H7 (cell line): ENCODE measurements at regions not wholly inside any gene's neighbourhood (a gene's known extent, or its start where the extent isn't known, plus 50 kb on each side); places are given as distances from the start of the nearest gene placed in this dataset.

Experiments used
- DNase-seq: peaks from one replicate; pipeline ENCODE4 v3.0.0; 2012
- H3K27me3 ChIP-seq: 2 replicates; pipeline ENCODE4 v1.6.0; 2011; ENCODE audit warnings: mild to moderate bottlenecking, low read length; ENCODE audit not compliant: control insufficient read depth, insufficient read depth
- H3K36me3 ChIP-seq: replicated peaks from 2 replicates; pipeline ENCODE4 v1.5.1; 2011; ENCODE audit warnings: low read length; ENCODE audit not compliant: control insufficient read depth, insufficient read depth
- H3K4me3 ChIP-seq: 2 replicates; pipeline ENCODE4 v1.5.1; 2011; ENCODE audit warnings: low read depth, mild to moderate bottlenecking, control low read depth, low read length, moderate library complexity; ENCODE audit not compliant: insufficient read depth

DNA sequence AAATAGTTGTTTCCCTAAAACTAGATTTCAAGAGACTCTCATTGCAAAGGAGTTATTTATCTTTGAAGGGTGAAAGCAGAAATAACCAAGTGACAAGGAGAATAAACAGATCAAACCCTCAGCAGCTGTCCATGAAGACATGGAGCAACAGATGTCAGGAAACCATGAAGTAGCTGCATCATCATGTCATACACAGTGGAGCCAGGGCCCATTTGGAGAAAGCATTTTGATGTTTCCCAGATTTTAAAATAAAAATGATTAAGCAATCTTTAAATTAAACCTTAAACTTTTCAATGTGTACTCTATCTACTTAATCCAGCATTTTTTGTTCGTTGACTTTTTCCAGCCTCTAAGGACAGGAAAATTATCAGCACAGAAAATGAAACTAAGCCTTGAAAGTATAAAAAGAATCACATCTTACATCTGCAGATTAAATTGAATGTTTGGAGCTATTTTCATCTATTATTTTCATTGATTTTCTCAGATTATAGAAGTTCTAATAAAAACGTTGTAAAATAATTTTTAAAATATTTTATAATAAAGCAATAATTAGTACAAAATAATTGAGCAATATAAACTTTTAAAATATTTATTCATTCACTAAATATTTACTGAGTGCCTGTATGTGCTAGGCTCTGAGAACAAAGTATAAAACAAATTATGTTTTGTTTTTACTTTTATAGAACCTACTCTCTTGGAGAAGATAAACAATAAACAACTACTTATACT is 860.1 kb downstream of the BCL11A start:
- H3K4me3 ChIP-seq: no peak overlapping the region
- no peaks in the 10 kb centered on the region for H3K36me3 ChIP-seq
- H3K27me3 ChIP-seq: no peaks in the 10 kb centered on the region
- DNase-seq: no peak

DNA sequence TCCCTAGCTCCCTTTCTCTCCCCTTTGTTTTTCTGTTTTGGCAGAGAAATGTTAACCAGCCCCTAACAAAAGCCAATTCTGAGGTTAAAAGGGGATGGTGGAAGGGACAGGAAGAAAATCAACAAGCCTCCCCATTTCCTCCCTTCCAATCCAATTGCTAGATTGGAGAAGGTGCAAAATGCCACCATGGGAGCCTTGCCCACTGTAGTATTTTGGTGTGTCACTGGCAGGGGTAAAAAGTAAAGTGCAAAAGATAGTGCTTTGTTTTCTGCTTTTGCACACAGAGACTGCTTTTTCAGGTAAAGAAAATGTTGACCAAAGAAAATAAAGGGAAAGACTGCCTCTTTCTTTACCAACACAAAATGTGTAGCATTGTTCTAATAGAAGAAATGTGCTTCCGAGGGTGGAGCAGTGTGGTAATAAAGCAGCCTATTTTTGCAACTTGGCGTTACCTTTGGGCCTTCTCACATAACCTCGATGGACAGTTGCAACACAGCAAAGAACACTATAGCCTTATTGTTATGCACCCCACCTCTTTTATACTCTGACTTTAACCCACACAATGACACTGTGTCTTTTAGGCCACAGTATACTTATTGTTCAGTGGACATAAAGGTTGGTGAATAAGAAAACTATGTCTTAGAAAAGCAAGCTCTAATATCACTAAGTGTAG is 861.8 kb downstream of the BCL11A start:
- no peak overlapping the region for H3K4me3 ChIP-seq
- H3K27me3 ChIP-seq: no peaks in the 10 kb centered on the region
- DNase-seq: no peak
- no peaks in the 10 kb centered on the region for H3K36me3 ChIP-seq

DNA sequence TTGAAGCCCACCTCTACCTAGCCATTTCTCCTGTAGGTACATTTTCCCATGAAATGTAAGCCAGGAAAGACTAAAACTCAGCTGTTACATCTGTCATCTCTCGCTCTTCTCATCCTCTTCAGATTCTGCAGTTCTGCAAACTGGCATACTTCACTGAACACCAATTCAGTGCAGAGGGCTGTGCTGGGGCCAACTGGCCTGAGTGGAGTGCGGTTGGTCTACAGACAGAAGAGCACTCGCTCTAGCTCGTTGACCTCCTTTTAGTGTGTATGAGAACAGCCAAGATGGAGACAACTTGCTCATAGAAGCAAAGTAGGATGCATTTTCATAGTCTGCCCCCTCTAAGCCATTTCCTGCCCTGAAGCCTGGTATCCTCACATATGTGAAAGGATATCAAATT is 862.6 kb downstream of the BCL11A start:
- Histone ChIP-seq H3K27me3 (no peaks in the 10 kb centered on the region), H3K36me3 (no peaks in the 10 kb centered on the region), H3K4me3 (no peak overlapping the region)
- no peak for DNase-seq

DNA sequence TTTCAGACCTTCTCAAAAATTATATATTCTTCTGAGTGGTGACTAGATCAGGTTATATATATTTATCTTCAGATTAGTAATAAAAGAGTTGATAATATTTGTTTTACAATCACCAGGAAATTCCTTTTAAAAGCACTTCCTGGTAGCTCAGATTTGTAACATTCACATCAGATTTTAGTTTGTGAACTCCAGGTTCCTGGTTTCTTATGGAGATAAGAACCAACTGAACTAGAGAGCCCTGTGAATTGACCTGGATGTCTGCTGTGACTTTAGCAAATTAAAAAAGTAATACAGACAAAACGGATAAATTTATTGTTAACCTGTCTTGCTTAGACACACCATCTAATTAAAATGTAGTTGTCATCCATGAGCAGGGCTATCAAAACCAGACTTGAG is 868.7 kb downstream of the BCL11A start:
- no peaks in the 10 kb centered on the region for H3K36me3 ChIP-seq
- DNase-seq: no peak
- no peaks in the 10 kb centered on the region for H3K27me3 ChIP-seq
- H3K4me3 ChIP-seq: no peak overlapping the region

DNA sequence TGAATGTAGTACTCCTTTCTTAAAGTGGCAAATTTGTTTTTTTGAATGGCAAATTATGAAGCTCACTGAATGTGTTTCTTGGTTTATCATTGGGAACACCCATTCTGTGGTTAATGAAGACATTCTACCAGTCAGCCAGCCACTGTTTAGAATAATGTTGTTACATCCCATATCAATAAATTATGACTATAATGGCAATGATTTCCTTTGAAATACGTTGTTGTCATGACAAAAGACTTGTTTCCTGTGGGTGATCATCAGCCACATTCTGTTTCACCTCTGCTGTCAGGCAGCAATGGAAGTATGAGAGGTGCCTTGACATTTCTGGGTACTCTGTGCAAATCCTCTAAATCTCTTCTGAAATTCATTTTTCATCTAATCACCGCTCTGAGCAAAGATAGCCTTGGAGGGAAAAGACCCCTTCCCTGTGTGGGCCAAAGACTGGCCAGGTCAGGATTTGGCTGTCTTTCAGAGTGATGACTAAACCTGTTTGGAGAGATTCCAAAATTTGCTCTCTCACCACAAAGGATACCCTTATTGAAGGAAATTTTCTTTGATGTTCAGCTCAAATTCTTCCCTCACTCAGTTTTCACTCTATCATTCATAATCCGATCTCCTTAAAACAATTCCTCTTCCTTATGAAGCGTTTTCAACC is 869.2 kb downstream of the BCL11A start:
- Histone ChIP-seq H3K4me3 (no peak overlapping the region), H3K36me3 (no peaks in the 10 kb centered on the region), H3K27me3 (no peaks in the 10 kb centered on the region)
- no peak for DNase-seq

DNA sequence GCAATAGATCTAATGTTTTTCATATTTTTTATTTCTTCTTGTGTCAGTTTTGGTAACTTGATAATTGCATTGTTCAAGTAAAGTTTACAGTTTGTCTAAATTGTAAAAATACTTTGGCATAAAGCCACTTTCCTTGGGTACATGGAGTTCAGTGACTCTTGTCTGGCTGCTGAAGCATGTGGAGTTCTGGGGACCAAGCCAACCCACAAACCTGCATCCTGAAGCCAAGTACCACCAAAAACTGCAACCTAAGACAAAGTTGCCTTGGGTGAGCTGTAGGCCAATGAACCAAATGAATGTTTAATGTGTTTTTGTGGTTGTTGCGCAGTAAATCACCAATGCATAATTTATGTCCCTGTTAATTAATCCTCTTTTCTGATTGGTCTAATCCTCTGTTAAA is 872.6 kb downstream of the BCL11A start:
- DNase-seq: no peak
- Histone ChIP-seq H3K36me3 (no peaks in the 10 kb centered on the region), H3K4me3 (no peak overlapping the region), H3K27me3 (no peaks in the 10 kb centered on the region)

DNA sequence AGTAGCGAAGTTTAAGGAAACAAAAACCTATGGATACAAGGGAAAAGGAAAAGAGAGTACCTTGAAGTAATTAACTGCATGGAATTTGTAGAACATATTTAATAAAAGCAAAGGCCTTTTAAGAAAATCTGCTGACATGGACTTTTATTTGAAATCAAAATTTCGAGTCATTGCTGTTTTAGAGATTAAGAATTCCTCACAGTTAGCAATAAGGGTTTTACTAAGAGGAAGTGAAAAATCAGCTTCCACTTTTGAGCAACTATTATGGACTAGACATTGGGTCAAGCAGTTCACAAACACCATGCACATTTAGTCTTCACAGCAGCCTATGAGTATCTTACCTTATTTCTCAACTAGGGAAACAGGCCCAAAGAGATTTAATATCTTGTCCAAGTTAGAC is 876.3 kb downstream of the BCL11A start:
- no peak for DNase-seq
- H3K27me3 ChIP-seq: no peaks in the 10 kb centered on the region
- H3K36me3 ChIP-seq: no peaks in the 10 kb centered on the region
- H3K4me3 ChIP-seq: no peak overlapping the region

DNA sequence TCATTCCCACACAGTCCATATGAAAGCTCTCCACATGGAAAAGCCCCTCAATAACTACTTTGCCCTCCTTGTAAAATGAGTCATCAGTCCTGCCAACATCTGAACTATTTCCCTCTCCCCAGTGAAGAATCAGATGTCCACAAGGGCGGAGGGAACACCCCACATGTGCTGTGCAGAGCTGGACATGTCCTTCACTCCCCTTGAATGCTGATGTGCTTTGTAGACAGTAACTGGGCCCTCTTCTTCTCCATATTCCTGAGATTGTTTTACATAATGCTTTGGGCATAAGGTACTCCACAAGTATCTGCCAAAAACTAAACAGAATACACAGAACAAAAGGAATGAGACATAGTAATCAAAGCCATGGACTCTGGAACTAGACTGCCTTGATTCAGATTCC is 879.4 kb downstream of the BCL11A start:
- Histone ChIP-seq H3K27me3 (no peaks in the 10 kb centered on the region), H3K36me3 (no peaks in the 10 kb centered on the region), H3K4me3 (no peak overlapping the region)
- no peak for DNase-seq

DNA sequence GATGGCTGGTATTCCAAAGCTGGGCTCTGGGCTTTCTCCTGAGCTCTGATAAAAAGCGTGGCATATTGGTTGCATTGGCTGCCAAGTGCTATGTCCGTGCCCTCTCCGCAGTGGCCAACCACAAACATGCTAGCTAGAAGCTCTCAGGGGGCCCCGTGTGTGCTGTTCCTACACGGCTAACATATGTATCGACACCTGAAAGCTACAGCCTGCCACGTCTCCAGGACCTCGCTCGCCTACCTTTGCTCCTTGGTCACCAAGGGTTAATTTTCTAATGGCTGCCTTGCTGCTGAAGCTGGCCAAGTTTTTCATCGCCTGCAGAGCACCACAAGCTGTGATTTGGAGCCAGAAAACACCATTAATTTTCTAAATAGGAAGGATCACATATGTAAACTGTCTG is 888.4 kb downstream of the BCL11A start:
- DNase-seq: no peak
- H3K4me3 ChIP-seq: no peak overlapping the region
- no peaks in the 10 kb centered on the region for H3K36me3 ChIP-seq
- H3K27me3 ChIP-seq: no peaks in the 10 kb centered on the region

DNA sequence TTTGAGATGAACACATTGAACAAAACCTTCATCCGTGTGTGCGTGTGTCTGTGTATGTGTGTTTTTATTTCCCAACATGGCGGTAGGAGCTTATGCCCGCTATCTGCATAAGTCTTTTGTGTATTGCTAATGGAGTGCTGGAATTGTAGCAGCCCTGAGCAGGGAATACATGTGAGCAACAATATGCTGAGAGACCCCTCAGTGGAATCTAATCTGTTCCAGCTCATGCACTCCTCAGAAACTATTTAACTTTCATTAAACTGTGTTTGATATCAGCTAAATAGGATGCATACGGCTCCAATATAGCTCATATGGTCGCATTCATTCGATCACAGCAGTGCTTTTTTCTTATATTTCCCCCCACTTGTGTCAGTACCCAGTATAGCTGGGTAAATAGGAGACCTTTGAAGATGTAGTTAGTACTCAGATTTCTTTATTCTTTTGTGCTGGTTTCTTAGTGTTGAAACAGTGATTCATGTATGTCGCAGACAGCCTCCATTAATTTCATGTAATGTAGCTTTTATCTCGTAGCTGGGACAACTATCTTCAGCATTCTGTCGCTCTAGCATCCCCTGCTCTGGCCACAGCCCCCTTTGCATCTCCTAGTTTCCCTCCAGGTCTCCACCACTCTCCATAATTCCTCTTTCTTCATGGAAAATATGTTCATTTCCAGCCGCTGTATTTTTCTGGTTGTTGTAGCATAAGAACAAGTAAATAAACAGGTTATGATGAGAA is 891.2 kb downstream of the BCL11A start:
- Histone ChIP-seq H3K4me3 (no peak overlapping the region), H3K36me3 (no peaks in the 10 kb centered on the region), H3K27me3 (no peaks in the 10 kb centered on the region)
- no peak for DNase-seq

DNA sequence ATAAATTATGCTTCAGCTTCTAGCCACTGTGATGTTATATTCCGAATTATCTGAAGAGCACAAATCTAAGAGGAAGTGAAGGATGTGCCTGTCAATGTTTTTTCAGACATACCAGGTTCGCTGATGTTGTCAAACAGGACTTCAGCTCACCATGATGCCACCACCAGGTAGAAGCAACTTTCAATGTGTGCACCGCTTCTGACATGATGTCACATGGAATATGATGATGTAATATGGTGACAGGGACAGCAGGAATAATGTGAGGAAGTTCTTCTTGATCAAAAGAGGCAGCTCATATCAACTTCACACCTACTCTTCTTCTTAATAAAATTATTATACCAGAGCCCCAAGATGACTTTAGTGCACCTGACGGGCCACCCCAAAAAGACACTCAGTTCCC is 893.2 kb downstream of the BCL11A start:
- Histone ChIP-seq H3K4me3 (no peak overlapping the region), H3K27me3 (no peaks in the 10 kb centered on the region), H3K36me3 (no peaks in the 10 kb centered on the region)
- DNase-seq: no peak

DNA sequence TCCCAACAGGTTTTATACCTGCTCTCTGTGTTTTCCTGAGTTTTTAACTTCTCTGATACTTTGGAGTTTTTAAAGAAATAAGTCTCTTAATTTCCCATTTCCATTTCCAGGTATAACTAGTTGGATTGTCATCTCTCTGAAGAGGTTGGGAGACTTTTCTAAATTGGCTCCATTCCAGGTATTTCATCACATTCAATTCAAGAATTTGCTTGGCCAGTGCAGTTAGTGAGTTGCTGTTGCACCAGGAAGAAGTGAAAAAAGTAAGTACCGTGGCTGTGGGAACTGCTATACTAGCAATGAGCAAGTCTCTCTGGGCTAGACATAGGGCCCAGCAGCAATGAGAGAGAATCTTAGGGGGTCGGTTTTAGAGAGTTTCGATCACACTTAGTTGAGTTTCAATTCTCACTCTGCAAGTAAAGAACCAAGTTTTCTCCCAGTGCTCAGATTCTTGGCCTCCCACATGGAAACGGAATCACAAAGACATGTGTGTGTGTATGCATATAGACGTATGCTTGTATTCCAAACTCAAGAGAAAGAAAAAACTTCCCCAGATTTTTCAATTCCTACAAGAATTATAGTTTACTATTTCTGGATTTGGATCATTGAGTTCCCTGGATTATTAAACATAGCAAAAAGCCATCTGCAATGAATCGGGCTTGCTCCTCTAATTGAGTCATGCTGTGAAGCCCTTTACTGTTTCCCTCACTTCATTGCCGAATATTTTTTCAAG is 894.4 kb downstream of the BCL11A start:
- Histone ChIP-seq H3K4me3 (no peak overlapping the region), H3K36me3 (no peaks in the 10 kb centered on the region), H3K27me3 (no peaks in the 10 kb centered on the region)
- DNase-seq: no peak

DNA sequence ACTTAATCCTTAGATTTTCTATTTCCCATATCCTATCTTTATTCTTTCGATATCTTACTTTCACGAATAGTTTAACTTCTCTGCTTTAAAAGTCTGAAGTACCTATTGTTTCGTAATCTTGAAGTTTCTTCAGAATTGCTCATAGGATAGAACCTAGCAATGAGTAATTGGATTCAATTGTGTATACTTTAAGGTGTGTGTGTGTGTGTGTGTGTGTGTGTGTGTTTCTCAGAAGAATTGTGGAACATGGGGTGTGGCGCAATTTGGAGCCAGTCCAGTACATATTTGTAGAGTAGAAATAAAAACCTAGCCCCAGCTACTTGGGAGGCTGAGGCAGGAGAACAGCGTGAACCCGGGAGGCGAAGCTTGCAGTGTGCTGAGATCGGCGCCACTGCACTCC is 897.6 kb downstream of the BCL11A start:
- Histone ChIP-seq H3K36me3 (no peaks in the 10 kb centered on the region), H3K27me3 (no peaks in the 10 kb centered on the region), H3K4me3 (no peak overlapping the region)
- DNase-seq: no peak

DNA sequence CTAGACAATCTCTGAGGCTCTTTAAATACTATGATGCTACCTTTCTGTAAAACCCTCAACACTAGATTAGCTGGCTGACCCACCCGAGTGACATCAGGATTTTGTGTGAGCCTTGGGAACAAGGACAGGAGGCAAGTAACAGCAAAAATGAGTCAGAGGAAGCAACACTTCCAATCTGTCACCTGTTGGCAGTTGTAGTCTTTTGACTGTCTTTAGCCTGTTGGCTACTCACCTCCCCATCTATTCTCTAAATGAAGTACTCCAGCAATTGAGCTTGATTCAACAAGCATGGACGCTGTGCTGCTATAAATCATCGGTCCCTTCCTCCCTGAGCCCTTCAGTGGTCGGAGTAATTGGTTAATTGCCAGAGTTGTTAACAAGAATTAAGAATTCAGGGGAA is 898.7 kb downstream of the BCL11A start:
- Histone ChIP-seq H3K27me3 (no peaks in the 10 kb centered on the region), H3K36me3 (no peaks in the 10 kb centered on the region), H3K4me3 (no peak overlapping the region)
- no peak for DNase-seq
